Activated T-helper 1 cell treated with anti-CD3 and anti-CD28 coated beads, Interleukin-2, amount 50 U/mL, for 16 hours (primary cell): ENCODE measurements at regions not wholly inside any gene's neighbourhood (a gene's known extent, or its start where the extent isn't known, plus 50 kb on each side); places are given as distances from the start of the nearest gene placed in this dataset.
"Not testable (repeated sequence)": the region's sequence is repeated elsewhere in the genome, so short reads cannot be mapped to it uniquely, and the experiment has no call there.

Source experiments
- DNase-seq, 2 donors: peaks; one replicate each; pipeline ENCODE4 v3.0.0-alpha.2; 2020; ENCODE audit warnings: low read depth in 1 of 2, low spot score in 1 of 2

- DNase-seq: not testable (repeated sequence)
Measured at GRCh38 chrX:45615591-45615990, 414.9 kb upstream of the DIPK2B start.

GRCh38 chrX:45614853-45615252, 414.2 kb upstream of the DIPK2B start:
- DNase-seq: no peak

DNA sequence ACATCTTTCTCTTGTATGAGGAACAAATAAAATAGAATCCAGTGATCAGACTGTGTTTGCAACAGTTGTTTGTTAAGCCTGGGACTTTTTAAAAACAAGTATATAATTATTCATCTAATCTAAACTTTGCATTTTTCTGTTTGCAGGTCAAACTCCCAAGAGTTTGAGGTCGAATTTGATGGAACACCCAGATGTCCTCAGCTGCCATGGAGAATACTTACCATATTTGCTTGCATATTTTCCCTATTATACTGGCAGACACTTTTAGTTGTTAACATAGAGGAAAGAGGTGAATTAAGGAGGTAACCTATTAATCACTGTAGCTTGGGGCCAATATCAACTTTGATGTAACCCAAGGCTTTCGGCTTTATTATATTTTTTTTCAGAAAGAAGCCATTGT, 401.5 kb upstream of the DIPK2B start:
- no peak for DNase-seq

DNA sequence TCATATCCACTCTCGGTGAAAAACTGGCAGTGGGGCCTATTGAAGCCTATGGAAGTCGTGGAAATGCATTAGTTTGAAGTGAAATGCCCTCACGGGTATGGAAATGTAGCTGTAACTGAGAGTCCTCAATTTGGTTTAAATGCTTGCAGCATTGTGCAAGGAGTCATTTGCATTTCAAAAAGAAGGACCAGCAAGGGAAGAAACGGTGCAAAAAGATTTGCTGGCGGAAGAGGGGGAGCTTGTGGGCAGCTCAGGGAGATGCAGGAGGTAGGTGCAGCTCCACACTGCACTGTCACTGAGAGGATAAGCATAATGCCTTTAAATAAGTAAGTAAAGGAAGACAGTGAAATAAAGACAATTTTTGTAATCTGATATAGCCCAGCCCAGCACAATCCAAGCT, 400.4 kb upstream of the DIPK2B start:
- no peak for DNase-seq

DNA sequence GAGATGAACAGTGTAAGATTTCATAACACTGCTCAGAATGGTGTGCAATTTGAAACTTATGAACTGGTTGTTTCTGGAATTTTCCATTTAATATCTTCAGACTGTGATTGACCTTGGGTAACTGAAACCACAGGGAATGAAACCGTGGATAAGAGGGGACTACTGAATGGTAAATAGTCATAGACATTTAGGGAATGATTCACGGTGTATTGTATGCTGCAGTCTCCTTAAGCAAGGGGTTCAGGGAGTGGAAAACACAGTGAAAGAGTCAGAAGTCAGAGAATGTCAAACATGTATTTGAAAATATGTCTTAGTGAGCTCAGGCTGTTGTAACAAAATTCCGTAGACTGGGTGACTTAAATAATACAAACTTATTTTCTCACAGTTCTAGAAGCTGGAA, 398.2 kb upstream of the DIPK2B start:
- no peak for DNase-seq

GRCh38 chrX:45596188-45596808, 395.6 kb upstream of the DIPK2B start:
- no peak for DNase-seq

DNA sequence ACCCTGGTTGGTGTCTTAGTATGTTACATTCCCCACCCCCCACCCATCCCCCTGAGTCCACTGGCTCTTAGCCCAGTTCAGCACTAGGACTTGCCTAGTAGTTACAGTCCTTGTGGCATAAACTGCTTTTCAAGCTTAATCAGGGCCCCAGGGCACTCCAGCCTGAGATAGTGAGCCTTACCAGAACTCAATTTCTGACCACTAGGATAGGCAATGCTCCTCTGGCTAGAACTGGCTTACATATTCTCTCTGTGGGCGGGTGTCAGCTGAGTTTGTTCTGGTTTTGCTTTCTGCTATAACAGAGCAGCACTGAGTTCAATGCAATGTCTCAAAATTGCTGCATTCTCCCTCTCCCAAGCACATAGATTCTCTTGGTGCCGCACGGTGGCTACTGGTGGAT, 391.4 kb upstream of the DIPK2B start:
- no peak for DNase-seq

DNA sequence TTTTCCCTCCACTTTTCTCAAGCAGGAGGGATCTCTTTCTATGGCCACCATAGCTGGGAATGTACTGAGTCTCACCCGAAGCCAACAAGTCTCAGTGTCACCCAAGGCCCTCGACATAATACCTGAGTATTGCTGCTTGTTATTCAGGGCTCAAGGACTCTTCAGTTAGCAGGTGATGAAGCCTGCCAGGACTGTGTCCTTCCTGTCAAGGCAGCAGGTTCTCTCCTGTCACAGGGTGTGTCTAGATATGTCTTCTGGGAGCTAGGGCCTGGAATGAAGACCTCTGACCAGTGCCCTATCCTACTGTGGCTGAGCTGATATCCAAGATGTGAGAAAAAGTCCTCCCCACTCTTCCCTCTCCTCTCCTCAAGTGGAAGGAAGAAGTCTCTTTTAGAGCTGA, 391.0 kb upstream of the DIPK2B start:
- no peak for DNase-seq

GRCh38 chrX:45584717-45585116, 384.0 kb upstream of the DIPK2B start:
- DNase-seq: no peak

DNA sequence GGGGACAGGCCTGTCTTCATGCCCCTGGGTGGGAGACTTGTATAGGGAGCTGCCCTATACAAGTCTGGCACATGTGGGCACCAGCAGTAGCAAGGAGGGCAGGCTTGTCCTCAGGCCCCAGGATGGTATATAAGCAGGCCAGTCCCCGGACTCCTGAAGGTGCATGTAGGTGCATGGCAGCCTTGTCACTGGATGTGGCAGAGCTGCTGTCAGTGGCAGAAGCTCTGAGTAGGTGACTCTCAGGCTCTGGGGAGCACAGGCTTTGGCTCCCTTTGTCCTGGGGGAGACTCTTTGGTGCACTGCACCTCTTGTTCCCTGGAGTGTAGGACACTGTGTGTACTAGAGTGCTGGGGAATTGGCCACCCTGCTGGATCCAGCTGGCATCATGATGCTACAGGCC, 376.7 kb upstream of the DIPK2B start:
- DNase-seq: no peak

GRCh38 chrX:45571453-45571852, 370.8 kb upstream of the DIPK2B start:
- no peak for DNase-seq

- no peak for DNase-seq
Measured at GRCh38 chrX:45566456-45566855, 365.8 kb upstream of the DIPK2B start.

GRCh38 chrX:45557387-45557786, 356.7 kb upstream of the DIPK2B start:
- no peak for DNase-seq

GRCh38 chrX:45554736-45555135, 354.1 kb upstream of the DIPK2B start:
- DNase-seq: no peak

DNA sequence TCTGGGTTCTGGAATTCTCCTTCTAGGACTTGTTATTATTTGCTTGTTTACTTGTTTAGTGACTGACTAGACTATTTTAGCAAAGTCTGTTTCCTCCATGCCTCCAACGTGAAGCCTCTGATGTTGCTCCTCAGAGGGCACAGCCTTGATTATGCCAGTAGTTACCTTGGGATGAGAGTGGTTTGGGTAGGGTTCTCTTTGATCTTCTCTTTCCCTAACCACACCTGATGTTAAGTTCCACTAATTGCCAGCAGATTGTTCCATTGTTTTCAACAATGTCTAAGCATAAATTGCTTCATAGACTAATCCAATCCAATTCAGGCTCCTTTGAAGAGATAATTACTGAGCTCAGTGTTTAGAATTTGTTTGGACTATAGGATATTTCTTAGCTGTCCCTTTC, 352.7 kb upstream of the DIPK2B start:
- no peak for DNase-seq

GRCh38 chrX:45546697-45547096, 346.0 kb upstream of the DIPK2B start:
- not testable (repeated sequence) for DNase-seq

GRCh38 chrX:45540181-45540580, 339.5 kb upstream of the DIPK2B start:
- no peak for DNase-seq

- DNase-seq: no peak
Measured at GRCh38 chrX:45537936-45538335, 337.3 kb upstream of the DIPK2B start.

- DNase-seq: no peak
Measured at GRCh38 chrX:45527834-45528233, 327.2 kb upstream of the DIPK2B start.

GRCh38 chrX:45524805-45525204, 324.1 kb upstream of the DIPK2B start:
- DNase-seq: no peak

DNA sequence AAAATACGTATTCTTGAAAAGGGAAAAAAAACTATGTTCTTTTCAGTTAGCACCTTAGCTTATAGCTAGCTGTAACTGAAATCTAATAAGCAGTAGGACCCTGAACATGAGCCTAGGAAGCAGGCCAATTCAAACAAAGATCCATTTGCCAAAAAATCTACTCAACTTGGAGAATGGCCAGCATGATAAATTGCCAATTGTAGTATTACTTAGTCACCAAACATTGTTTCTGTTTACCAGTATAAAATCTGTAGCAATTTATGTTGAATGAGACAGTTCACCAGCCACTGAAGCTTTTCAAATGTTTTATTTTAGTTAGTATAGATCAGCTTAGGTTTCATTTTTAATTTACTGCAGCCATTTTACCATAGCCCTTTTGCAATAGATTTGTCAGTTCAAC, 323.6 kb upstream of the DIPK2B start:
- no peak for DNase-seq

GRCh38 chrX:45518552-45518951, 317.9 kb upstream of the DIPK2B start:
- DNase-seq: no peak

DNA sequence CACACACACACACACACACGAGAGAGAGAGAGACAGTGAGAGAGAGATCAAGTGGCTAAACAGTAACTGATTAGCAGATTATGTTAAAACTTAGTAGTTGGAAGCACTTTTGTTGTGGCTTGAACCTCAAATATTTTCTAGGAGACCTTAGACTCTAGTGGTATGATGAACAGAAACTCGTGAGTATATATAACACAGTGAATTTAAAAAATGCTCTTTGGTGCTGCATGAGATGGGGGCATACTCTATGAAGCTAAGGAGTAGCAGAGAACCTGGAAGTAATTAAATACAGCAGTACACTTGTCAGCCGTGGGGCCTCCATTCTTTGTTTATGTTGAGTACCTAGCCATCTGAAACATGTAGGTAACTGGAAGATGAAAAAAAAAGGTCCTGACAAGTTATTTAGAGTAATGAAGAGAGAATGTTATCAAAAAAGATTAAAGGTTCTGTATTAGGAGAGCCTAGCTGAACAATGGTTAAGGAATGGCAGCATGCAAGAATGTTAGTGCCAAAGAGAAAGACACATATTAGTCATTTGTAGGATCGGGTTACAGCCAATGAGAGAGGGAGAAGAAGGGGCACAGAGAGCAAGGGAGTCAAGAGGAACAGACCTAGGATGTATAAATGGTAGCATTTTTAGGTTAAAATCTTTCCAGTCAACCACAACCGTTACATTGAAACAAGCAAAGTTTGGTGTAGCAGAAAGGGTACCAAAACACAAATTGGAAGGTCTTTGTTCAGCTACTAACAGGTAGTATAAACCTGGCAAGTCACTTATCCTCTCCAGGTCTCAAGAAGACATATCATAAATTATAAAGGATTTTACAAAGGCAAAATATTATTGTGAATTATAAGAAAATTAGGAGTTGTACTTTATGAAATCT, 316.7 kb upstream of the DIPK2B start:
- no peak for DNase-seq
